ENCODE measurements at regions not wholly inside any gene's neighbourhood (a gene's known extent, or its start where the extent isn't known, plus 50 kb on each side); places are given as distances from the start of the nearest gene placed in this dataset.

- Histone ChIP-seq H3F3A (ENCODE audit: control insufficient read depth, insufficient read depth) (no peaks in the 10 kb centered on the region), H3K27ac (ENCODE audit: low read depth, low read length) (no peak overlapping the region), H3K27me3 (ENCODE audit: control insufficient read depth, low read length) (no peaks in the 10 kb centered on the region), H3K36me3 (ENCODE audit: control insufficient read depth, low read length) (no peaks in the 10 kb centered on the region), H4K20me1 (ENCODE audit: control insufficient read depth, insufficient read depth, low read depth, low read length) (no peaks in the 10 kb centered on the region), H3K4me1 (ENCODE audit: control insufficient read depth, low read length) (no peaks in the 10 kb centered on the region), H3K9me2 (replicated peaks; ENCODE audit: control insufficient read depth, low read length) (no peaks in the 10 kb centered on the region), H3K4me3 (ENCODE audit: low read length) (no peak overlapping the region), H3K4me2 (ENCODE audit: low read length) (no peak overlapping the region), H3K79me2 (ENCODE audit: control insufficient read depth, low read length) (no peaks in the 10 kb centered on the region), H3K9me3 (ENCODE audit: control insufficient read depth, insufficient read depth, low read length) (peaks cover 9% of the 10 kb centered on the region; the same call in 1 of the 2 replicates)
- TF ChIP-seq CTCF (IDR thresholded peaks at IDR 0.05; ENCODE audit: low read depth, low read length, poor library complexity, severe bottlenecking): no peak
- no peak for TF ChIP-seq EZH2phosphoT487 (IDR thresholded peaks at IDR 0.05; ENCODE audit: borderline replicate concordance, low read length)
Measured at GRCh38 chr5:2542026-2542425, 209.5 kb downstream of the IRX2 start.

- no peak overlapping the region for H3K4me2 ChIP-seq (ENCODE audit: low read length)
- H3K27ac ChIP-seq (ENCODE audit: low read depth, low read length): no peak overlapping the region
- no peaks in the 10 kb centered on the region for H3K36me3 ChIP-seq (ENCODE audit: control insufficient read depth, low read length)
- no peaks in the 10 kb centered on the region for H4K20me1 ChIP-seq (ENCODE audit: control insufficient read depth, insufficient read depth, low read depth, low read length)
- H3K27me3 ChIP-seq (ENCODE audit: control insufficient read depth, low read length): no peaks in the 10 kb centered on the region
- H3K4me3 ChIP-seq (ENCODE audit: low read length): no peak overlapping the region
- no peaks in the 10 kb centered on the region for H3K4me1 ChIP-seq (ENCODE audit: control insufficient read depth, low read length)
- H3K9me3 ChIP-seq (ENCODE audit: control insufficient read depth, insufficient read depth, low read length): peaks cover 7% of the 10 kb centered on the region; the same call in 1 of the 2 replicates
- no peaks in the 10 kb centered on the region for H3K79me2 ChIP-seq (ENCODE audit: control insufficient read depth, low read length)
- no peaks in the 10 kb centered on the region for H3F3A ChIP-seq (ENCODE audit: control insufficient read depth, insufficient read depth)
- no peaks in the 10 kb centered on the region for H3K9me2 ChIP-seq (replicated peaks; ENCODE audit: control insufficient read depth, low read length)
- no peak for TF ChIP-seq CTCF (IDR thresholded peaks at IDR 0.05; ENCODE audit: low read depth, low read length, poor library complexity, severe bottlenecking)
- no peak for TF ChIP-seq EZH2phosphoT487 (IDR thresholded peaks at IDR 0.05; ENCODE audit: borderline replicate concordance, low read length)
Measured at GRCh38 chr5:2538169-2538568, 213.3 kb downstream of the IRX2 start.

- no peaks in the 10 kb centered on the region for H3K79me2 ChIP-seq (ENCODE audit: control insufficient read depth, low read length)
- H3K27ac ChIP-seq (ENCODE audit: low read depth, low read length): no peak overlapping the region
- H3K9me2 ChIP-seq (replicated peaks; ENCODE audit: control insufficient read depth, low read length): no peaks in the 10 kb centered on the region
- H3K4me1 ChIP-seq (ENCODE audit: control insufficient read depth, low read length): no peaks in the 10 kb centered on the region
- H4K20me1 ChIP-seq (ENCODE audit: control insufficient read depth, insufficient read depth, low read depth, low read length): no peaks in the 10 kb centered on the region
- H3K27me3 ChIP-seq (ENCODE audit: control insufficient read depth, low read length): no peaks in the 10 kb centered on the region
- H3F3A ChIP-seq (ENCODE audit: control insufficient read depth, insufficient read depth): no peaks in the 10 kb centered on the region
- no peaks in the 10 kb centered on the region for H3K36me3 ChIP-seq (ENCODE audit: control insufficient read depth, low read length)
- TF ChIP-seq EZH2phosphoT487 (IDR thresholded peaks at IDR 0.05; ENCODE audit: borderline replicate concordance, low read length) (no peak), CTCF (IDR thresholded peaks at IDR 0.05; ENCODE audit: low read depth, low read length, poor library complexity, severe bottlenecking) (no peak)
- H3K4me3 ChIP-seq (ENCODE audit: low read length): no peak overlapping the region
- no peak overlapping the region for H3K4me2 ChIP-seq (ENCODE audit: low read length)
- peaks cover 7% of the 10 kb centered on the region; the same call in 1 of the 2 replicates for H3K9me3 ChIP-seq (ENCODE audit: control insufficient read depth, insufficient read depth, low read length)
Measured at GRCh38 chr5:2537378-2538145, 213.9 kb downstream of the IRX2 start.

All from DOHH2 (cell line).